ENCODE measurements at regions not wholly inside any gene's neighbourhood (a gene's known extent, or its start where the extent isn't known, plus 50 kb on each side); places are given as distances from the start of the nearest gene placed in this dataset.

DNA sequence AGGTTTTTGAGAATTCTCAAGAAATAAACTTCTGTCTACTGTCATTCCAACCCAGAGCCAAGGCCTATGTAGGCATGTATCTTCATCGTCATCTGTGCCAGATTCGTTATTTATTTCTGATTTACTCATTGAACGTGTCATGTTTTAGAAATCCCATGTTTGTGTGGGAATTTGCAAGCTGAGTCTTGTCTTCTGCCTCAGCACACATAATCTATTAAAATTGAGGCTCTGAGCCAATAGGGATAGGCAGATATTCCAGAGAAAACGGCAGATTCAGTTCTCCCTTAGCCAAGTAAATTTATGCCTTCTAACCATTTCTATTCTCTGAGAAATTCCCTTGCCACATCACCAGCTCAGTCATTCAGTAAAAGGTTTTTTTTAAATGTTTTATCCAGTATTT is 444.6 kb downstream of the REEP3 start:
- ATAC-seq (no peak), DNase-seq (no peak)
- TF ChIP-seq, protein P1, sequence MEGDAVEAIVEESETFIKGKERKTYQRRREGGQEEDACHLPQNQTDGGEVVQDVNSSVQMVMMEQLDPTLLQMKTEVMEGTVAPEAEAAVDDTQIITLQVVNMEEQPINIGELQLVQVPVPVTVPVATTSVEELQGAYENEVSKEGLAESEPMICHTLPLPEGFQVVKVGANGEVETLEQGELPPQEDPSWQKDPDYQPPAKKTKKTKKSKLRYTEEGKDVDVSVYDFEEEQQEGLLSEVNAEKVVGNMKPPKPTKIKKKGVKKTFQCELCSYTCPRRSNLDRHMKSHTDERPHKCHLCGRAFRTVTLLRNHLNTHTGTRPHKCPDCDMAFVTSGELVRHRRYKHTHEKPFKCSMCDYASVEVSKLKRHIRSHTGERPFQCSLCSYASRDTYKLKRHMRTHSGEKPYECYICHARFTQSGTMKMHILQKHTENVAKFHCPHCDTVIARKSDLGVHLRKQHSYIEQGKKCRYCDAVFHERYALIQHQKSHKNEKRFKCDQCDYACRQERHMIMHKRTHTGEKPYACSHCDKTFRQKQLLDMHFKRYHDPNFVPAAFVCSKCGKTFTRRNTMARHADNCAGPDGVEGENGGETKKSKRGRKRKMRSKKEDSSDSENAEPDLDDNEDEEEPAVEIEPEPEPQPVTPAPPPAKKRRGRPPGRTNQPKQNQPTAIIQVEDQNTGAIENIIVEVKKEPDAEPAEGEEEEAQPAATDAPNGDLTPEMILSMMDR (IDR thresholded peaks at IDR 0.05): no peak
- 81% methylated on average over 3 of the region's 4 CpGs for WGBS (ENCODE audit: insufficient coverage)
- Histone ChIP-seq H3K27ac (ENCODE audit: low read length) (no peak overlapping the region), H3K27me3 (ENCODE audit: control insufficient read depth, insufficient read depth, low read length) (no peaks in the 10 kb centered on the region), H3K4me3 (ENCODE audit: low read length) (no peak overlapping the region), H3K4me1 (ENCODE audit: control insufficient read depth, insufficient read depth, low read length) (no peaks in the 10 kb centered on the region), H3K9me3 (ENCODE audit: control insufficient read depth, insufficient read depth, low read length) (no peaks in the 10 kb centered on the region), H3K36me3 (ENCODE audit: control insufficient read depth, insufficient read depth, low read length) (no peaks in the 10 kb centered on the region)
- Mint-ChIP-seq H3K4me1 (no peaks in the 10 kb centered on the region), H3K4me3 (no peak overlapping the region), H3K27ac (no peak overlapping the region), H3K36me3 (no peaks in the 10 kb centered on the region), H3K27me3 (ENCODE audit: low read depth in 2 of 2) (peaks cover 0 to 5% of the 10 kb centered on the region in 2 donors), H3K9me3 (peaks cover 2% of the 10 kb centered on the region in 2 donors)
- intact Hi-C loops (cut with micrococcal nuclease): no loop called here

- no peaks in the 10 kb centered on the region for H3K4me1 Mint-ChIP-seq
- H3K36me3 Mint-ChIP-seq: no peaks in the 10 kb centered on the region
- no peak overlapping the region for H3K4me3 Mint-ChIP-seq
- Histone ChIP-seq H3K9me3 (ENCODE audit: control insufficient read depth, insufficient read depth, low read length) (no peaks in the 10 kb centered on the region), H3K27ac (ENCODE audit: low read length) (no peak overlapping the region), H3K4me3 (ENCODE audit: low read length) (no peak overlapping the region), H3K4me1 (ENCODE audit: control insufficient read depth, insufficient read depth, low read length) (no peaks in the 10 kb centered on the region), H3K36me3 (ENCODE audit: control insufficient read depth, insufficient read depth, low read length) (no peaks in the 10 kb centered on the region), H3K27me3 (ENCODE audit: control insufficient read depth, insufficient read depth, low read length) (no peaks in the 10 kb centered on the region)
- ATAC-seq (no peak), DNase-seq (no peak)
- peaks cover 2% of the 10 kb centered on the region in 2 donors for H3K9me3 Mint-ChIP-seq
- 81% methylated on average over 51 of the region's 51 CpGs for WGBS (ENCODE audit: insufficient coverage)
- TF ChIP-seq, protein P1 (IDR thresholded peaks at IDR 0.05): no peak
- H3K27me3 Mint-ChIP-seq (ENCODE audit: low read depth in 2 of 2): peaks cover 0 to 5% of the 10 kb centered on the region in 2 donors
- intact Hi-C loops (cut with micrococcal nuclease): no loop called here
- H3K27ac Mint-ChIP-seq: no peak overlapping the region
Measured at GRCh38 chr10:63972949-63973827, 452.0 kb downstream of the REEP3 start.

DNA sequence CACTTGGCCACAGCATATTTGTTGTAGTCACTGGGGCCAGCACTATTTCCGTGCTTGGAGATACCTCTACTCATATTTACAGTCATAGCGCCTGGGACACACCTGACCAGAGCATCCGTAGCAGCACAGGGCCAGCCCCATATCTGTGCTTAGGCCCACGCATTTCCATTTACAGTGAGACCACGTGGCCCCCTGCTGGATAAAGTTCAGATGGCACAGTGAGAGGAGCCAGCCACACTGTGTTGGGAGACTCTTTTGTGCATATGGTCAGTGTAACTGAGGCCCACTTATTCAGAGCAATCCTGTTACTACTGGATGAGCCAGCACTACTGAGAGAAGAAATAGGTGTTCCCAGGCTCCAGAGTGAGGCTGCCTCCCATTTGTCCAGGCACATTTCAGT is 455.3 kb downstream of the REEP3 start:
- Mint-ChIP-seq H3K27me3 (ENCODE audit: low read depth in 2 of 2) (peaks cover 0 to 6% of the 10 kb centered on the region in 2 donors), H3K9me3 (no peaks in the 10 kb centered on the region), H3K4me1 (no peaks in the 10 kb centered on the region), H3K36me3 (no peaks in the 10 kb centered on the region), H3K4me3 (no peak overlapping the region), H3K27ac (no peak overlapping the region)
- H3K4me3 ChIP-seq (ENCODE audit: low read length): no peak overlapping the region
- H3K36me3 ChIP-seq (ENCODE audit: control insufficient read depth, insufficient read depth, low read length): no peaks in the 10 kb centered on the region
- no peaks in the 10 kb centered on the region for H3K27me3 ChIP-seq (ENCODE audit: control insufficient read depth, insufficient read depth, low read length)
- intact Hi-C loops (cut with micrococcal nuclease): no loop called here
- TF ChIP-seq, protein P1 (IDR thresholded peaks at IDR 0.05): no peak
- ATAC-seq: peak in 1 of 3 donors; percentile 26
- 62% methylated on average over 5 of the region's 5 CpGs for whole genome bisulfite sequencing (ENCODE audit: insufficient coverage)
- H3K27ac ChIP-seq (ENCODE audit: low read length): no peak overlapping the region
- H3K4me1 ChIP-seq (ENCODE audit: control insufficient read depth, insufficient read depth, low read length): no peaks in the 10 kb centered on the region
- DNase-seq: peak in 1 of 2 donors; percentile 5
- no peaks in the 10 kb centered on the region for H3K9me3 ChIP-seq (ENCODE audit: control insufficient read depth, insufficient read depth, low read length)

Data from natural killer cell (primary cell).